WTC11 (cell line): ENCODE measurements at regions not wholly inside any gene's neighbourhood (a gene's known extent, or its start where the extent isn't known, plus 50 kb on each side); places are given as distances from the start of the nearest gene placed in this dataset.

ENCODE experiments used
- ATAC-seq: fragments of 200-7000 bp; cut with Tn5 transposase; 2 replicates; pipeline ENCODE4 v1.10.0; 2021; ENCODE audit warnings: mild to moderate bottlenecking, moderate library complexity
- CTCF ChIA-PET: fragments of 300-600 bp; sonication (Branson Sonifier 250); formaldehyde crosslinking; loops from one replicate; lab custom pipeline; 2021; ENCODE audit warnings: antibody characterized with exemption; lab: Charles Lee
- POLR2A ChIA-PET: fragments of 350-600 bp; sonication (Branson Sonifier 250); formaldehyde crosslinking; loops from one replicate; lab custom pipeline; 2021; ENCODE audit warnings: antibody characterized with exemption; lab: Charles Lee
- DNase-seq: peaks from one replicate; pipeline ENCODE4 v3.0.0; 2021; ENCODE audit warnings: low spot score
- H3K27ac Mint-ChIP-seq: 2 replicates; pipeline ENCODE4 v1.8.0; 2021; ENCODE audit warnings: mixed read lengths
- H3K27me3 Mint-ChIP-seq: 2 replicates; pipeline ENCODE4 v1.8.0; 2021; ENCODE audit warnings: low read depth, mild to moderate bottlenecking, moderate library complexity, mixed read lengths
- H3K36me3 Mint-ChIP-seq: 2 replicates; pipeline ENCODE4 v1.8.0; 2021; ENCODE audit warnings: mixed read lengths
- H3K4me1 Mint-ChIP-seq: 2 replicates; pipeline ENCODE4 v1.8.0; 2022; ENCODE audit warnings: mixed read lengths
- H3K4me3 Mint-ChIP-seq: 2 replicates; pipeline ENCODE4 v1.8.0; 2021; ENCODE audit warnings: mild to moderate bottlenecking, moderate library complexity, mixed read lengths
- H3K9me3 Mint-ChIP-seq: 2 replicates; pipeline ENCODE4 v1.8.0; 2021; ENCODE audit warnings: mixed read lengths
- AR ChIP-seq: fragments of 250-450 bp; sonication (Bioruptor Pico); IDR thresholded peaks from 2 replicates; pipeline ENCODE4 v1.9.0; 2021; ENCODE audit warnings: mild to moderate bottlenecking
- CBFB ChIP-seq: sonication (generic); formaldehyde crosslinking; IDR thresholded peaks from 2 replicates; pipeline ENCODE4 v1.8.1; 2022; ENCODE audit warnings: mild to moderate bottlenecking, low read depth, missing genetic modification reagents
- CREM ChIP-seq: sonication (generic); formaldehyde crosslinking; IDR thresholded peaks from 2 replicates; pipeline ENCODE4 v1.8.1; 2022; ENCODE audit warnings: mild to moderate bottlenecking, missing genetic modification reagents, moderate library complexity
- FOXP4 ChIP-seq: sonication (generic); formaldehyde crosslinking; IDR thresholded peaks from 2 replicates; pipeline ENCODE4 v1.8.0; 2022; ENCODE audit warnings: mild to moderate bottlenecking, missing genetic modification reagents
- GRHL2 ChIP-seq: fragments of 250-450 bp; sonication (Bioruptor Pico); IDR thresholded peaks from 2 replicates; pipeline ENCODE4 v1.8.0; 2022; ENCODE audit warnings: mild to moderate bottlenecking, moderate library complexity; ENCODE audit not compliant: insufficient replicate concordance, severe bottlenecking
- HMGA2 ChIP-seq: fragments of 250-450 bp; sonication (Bioruptor Pico); IDR thresholded peaks from 2 replicates; pipeline ENCODE4 v1.4.0; 2021; ENCODE audit warnings: mild to moderate bottlenecking, moderate library complexity
- HMGXB4 ChIP-seq: sonication (generic); formaldehyde crosslinking; IDR thresholded peaks from 2 replicates; pipeline ENCODE4 v1.8.1; 2023; ENCODE audit warnings: mild to moderate bottlenecking, moderate library complexity, missing genetic modification reagents
- IRF2 ChIP-seq: sonication (generic); formaldehyde crosslinking; IDR thresholded peaks from 2 replicates; pipeline ENCODE4 v1.8.0; 2022; ENCODE audit warnings: low read depth, missing genetic modification reagents, borderline replicate concordance
- JUN ChIP-seq: sonication (generic); formaldehyde crosslinking; IDR thresholded peaks from 2 replicates; pipeline ENCODE4 v1.8.0; 2023; ENCODE audit warnings: mild to moderate bottlenecking, missing genetic modification reagents
- KAT7 ChIP-seq: sonication (generic); formaldehyde crosslinking; IDR thresholded peaks from 2 replicates; pipeline ENCODE4 v1.8.1; 2023; ENCODE audit warnings: missing genetic modification reagents, mild to moderate bottlenecking, borderline replicate concordance
- MAX ChIP-seq: sonication (generic); formaldehyde crosslinking; IDR thresholded peaks from 2 replicates; pipeline ENCODE4 v1.8.0; 2022; ENCODE audit warnings: mild to moderate bottlenecking, missing genetic modification reagents
- NFATC4 ChIP-seq: fragments of 250-450 bp; sonication (Bioruptor Pico); IDR thresholded peaks from 2 replicates; pipeline ENCODE4 v1.9.0; 2021; ENCODE audit warnings: mild to moderate bottlenecking
- NFYB ChIP-seq: sonication (generic); formaldehyde crosslinking; conservative IDR thresholded peaks from 2 replicates; pipeline ENCODE4 v1.8.0; 2022; ENCODE audit warnings: low read depth, missing genetic modification reagents
- NR2C2 ChIP-seq: sonication (generic); formaldehyde crosslinking; IDR thresholded peaks from 2 replicates; pipeline ENCODE4 v1.8.0; 2022; ENCODE audit warnings: mild to moderate bottlenecking, missing genetic modification reagents
- PRDM15 ChIP-seq: sonication (generic); formaldehyde crosslinking; IDR thresholded peaks from 2 replicates; pipeline ENCODE4 v1.8.0; 2022; ENCODE audit warnings: missing genetic modification reagents
- RELA ChIP-seq: sonication (generic); formaldehyde crosslinking; IDR thresholded peaks from 2 replicates; pipeline ENCODE4 v1.8.1; 2022; ENCODE audit warnings: missing genetic modification reagents, mild to moderate bottlenecking, borderline replicate concordance
- SMAD4 ChIP-seq: sonication (generic); formaldehyde crosslinking; IDR thresholded peaks from 2 replicates; pipeline ENCODE4 v1.8.0; 2022; ENCODE audit warnings: mild to moderate bottlenecking, missing genetic modification reagents
- SOX15 ChIP-seq: fragments of 250-450 bp; sonication (Bioruptor Pico); IDR thresholded peaks from 2 replicates; pipeline ENCODE4 v1.9.0; 2021; ENCODE audit warnings: mild to moderate bottlenecking
- SP1 ChIP-seq: sonication (generic); formaldehyde crosslinking; conservative IDR thresholded peaks from 2 replicates; pipeline ENCODE4 v1.8.1; 2022; ENCODE audit warnings: missing genetic modification reagents
- TCF7 ChIP-seq: sonication (generic); formaldehyde crosslinking; IDR thresholded peaks from 2 replicates; pipeline ENCODE4 v1.8.0; 2022; ENCODE audit warnings: mild to moderate bottlenecking, low read depth, missing genetic modification reagents, moderate library complexity
- ZBTB21 ChIP-seq: sonication (generic); formaldehyde crosslinking; IDR thresholded peaks from 2 replicates; pipeline ENCODE4 v1.8.1; 2023; ENCODE audit warnings: mild to moderate bottlenecking, missing genetic modification reagents, borderline replicate concordance
- ZBTB43 ChIP-seq: sonication (generic); formaldehyde crosslinking; IDR thresholded peaks from 2 replicates; pipeline ENCODE4 v1.8.1; 2023; ENCODE audit warnings: mild to moderate bottlenecking, missing genetic modification reagents
- ZNF317 ChIP-seq: sonication (generic); formaldehyde crosslinking; IDR thresholded peaks from 2 replicates; pipeline ENCODE4 v1.8.1; 2023; ENCODE audit warnings: low read depth, mild to moderate bottlenecking, moderate library complexity, missing genetic modification reagents, borderline replicate concordance
- ZSCAN18 ChIP-seq: fragments of 250-450 bp; sonication (Bioruptor Pico); IDR thresholded peaks from 2 replicates; pipeline ENCODE4 v2.1.2; 2022; ENCODE audit warnings: mild to moderate bottlenecking, moderate library complexity

- Mint-ChIP-seq H3K9me3 (peaks cover 25% of the 10 kb centered on the region), H3K36me3 (peaks cover 12% of the 10 kb centered on the region), H3K4me3 (no peak overlapping the region), H3K27me3 (peaks cover 2% of the 10 kb centered on the region; the same call in 1 of the 2 replicates), H3K4me1 (peaks cover 15% of the 10 kb centered on the region), H3K27ac (no peak overlapping the region)
- DNase-seq (no peak), ATAC-seq (no peak)
- TF ChIP-seq NR2C2 (CRISPR knock-in tag) (no peak), SOX15 (CRISPR knock-in tag) (no peak), HMGXB4 (no peak), IRF2 (no peak), SMAD4 (no peak), PRDM15 (no peak), ZSCAN18 (CRISPR knock-in tag) (no peak), MAX (CRISPR knock-in tag) (no peak), ZBTB43 (CRISPR knock-in tag) (no peak), CREM (CRISPR knock-in tag) (no peak), SP1 (CRISPR knock-in tag) (no peak), JUN (CRISPR knock-in tag) (no peak), RELA (CRISPR knock-in tag) (no peak), CBFB (CRISPR knock-in tag) (no peak), NFYB (CRISPR knock-in tag) (no peak), ZBTB21 (no peak), GRHL2 (CRISPR knock-in tag) (no peak), HMGA2 (CRISPR knock-in tag) (no peak), TCF7 (CRISPR knock-in tag) (no peak)
- CTCF ChIA-PET = no interaction called here
- POLR2A ChIA-PET = no interaction called here
Observed at GRCh38 chr6:140490081-140490480, 1115.6 kb upstream of the CITED2 start.

- Mint-ChIP-seq H3K27ac (no peak overlapping the region), H3K36me3 (peaks cover 12% of the 10 kb centered on the region), H3K9me3 (peaks cover 19% of the 10 kb centered on the region), H3K4me3 (no peak overlapping the region), H3K4me1 (peaks cover 20% of the 10 kb centered on the region), H3K27me3 (peaks cover 2% of the 10 kb centered on the region; the same call in 1 of the 2 replicates)
- no peak for ATAC-seq
- ChIA-PET CTCF (no interaction called here), POLR2A (no interaction called here)
- no peak for DNase-seq
- no peak for TF ChIP-seq FOXP4 (CRISPR knock-in tag)
- TF ChIP-seq NFATC4 = no peak
- no peak for TF ChIP-seq KAT7
- no peak for TF ChIP-seq ZNF317
- no peak for TF ChIP-seq AR (CRISPR knock-in tag)
Observed at GRCh38 chr6:140487586-140487985, 1113.1 kb upstream of the CITED2 start.
